Kidney epithelial cell (primary cell): ENCODE measurements at regions not wholly inside any gene's neighbourhood (a gene's known extent, or its start where the extent isn't known, plus 50 kb on each side); places are given as distances from the start of the nearest gene placed in this dataset.

Experiments used
- DNase-seq: peaks from one replicate; pipeline ENCODE4 v3.0.0-alpha.2; 2010; ENCODE audit warnings: low read depth
- H3K27me3 ChIP-seq: 2 replicates; pipeline ENCODE4 v1.6.0; 2011; ENCODE audit warnings: low read length; ENCODE audit not compliant: control insufficient read depth, insufficient read depth
- H3K36me3 ChIP-seq: 2 replicates; pipeline ENCODE4 v1.5.1; 2011; ENCODE audit warnings: low read length; ENCODE audit not compliant: control insufficient read depth, insufficient read depth
- H3K4me3 ChIP-seq: 2 replicates; pipeline ENCODE4 v1.5.1; 2011; ENCODE audit warnings: low read depth, mild to moderate bottlenecking, control low read depth, low read length
- TF ChIP-seq, protein P1 (sequence below): IDR thresholded peaks from 2 replicates; pipeline ENCODE4 v1.5.1; 2011; ENCODE audit warnings: mild to moderate bottlenecking, moderate library complexity, low read length, control low read depth, inconsistent platforms; ENCODE audit not compliant: insufficient read depth, poor library complexity, severe bottlenecking

DNA sequence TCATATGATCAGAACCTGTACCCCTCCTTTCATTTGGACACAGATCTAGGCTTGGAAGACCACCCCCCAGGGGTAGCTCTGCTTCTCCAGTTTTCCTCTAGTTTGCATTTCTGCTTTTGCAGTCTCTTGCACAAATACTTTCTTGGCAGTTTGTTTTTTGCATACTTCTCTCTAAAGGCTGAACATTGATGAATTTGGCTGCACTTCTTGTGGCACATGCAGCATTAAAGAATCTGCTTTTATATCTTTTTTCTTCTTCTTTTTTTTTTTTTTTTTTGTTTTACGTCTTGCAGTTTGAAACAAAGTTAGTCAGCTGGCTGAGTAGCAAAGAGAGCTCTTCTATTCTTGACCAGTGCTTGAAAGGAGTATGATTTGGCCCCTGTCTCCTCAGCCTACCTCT lies 273.0 kb downstream of the GLUD2 start:
- Histone ChIP-seq H3K36me3 (no peaks in the 10 kb centered on the region), H3K27me3 (no peaks in the 10 kb centered on the region), H3K4me3 (no peak overlapping the region)
- TF ChIP-seq, protein P1, sequence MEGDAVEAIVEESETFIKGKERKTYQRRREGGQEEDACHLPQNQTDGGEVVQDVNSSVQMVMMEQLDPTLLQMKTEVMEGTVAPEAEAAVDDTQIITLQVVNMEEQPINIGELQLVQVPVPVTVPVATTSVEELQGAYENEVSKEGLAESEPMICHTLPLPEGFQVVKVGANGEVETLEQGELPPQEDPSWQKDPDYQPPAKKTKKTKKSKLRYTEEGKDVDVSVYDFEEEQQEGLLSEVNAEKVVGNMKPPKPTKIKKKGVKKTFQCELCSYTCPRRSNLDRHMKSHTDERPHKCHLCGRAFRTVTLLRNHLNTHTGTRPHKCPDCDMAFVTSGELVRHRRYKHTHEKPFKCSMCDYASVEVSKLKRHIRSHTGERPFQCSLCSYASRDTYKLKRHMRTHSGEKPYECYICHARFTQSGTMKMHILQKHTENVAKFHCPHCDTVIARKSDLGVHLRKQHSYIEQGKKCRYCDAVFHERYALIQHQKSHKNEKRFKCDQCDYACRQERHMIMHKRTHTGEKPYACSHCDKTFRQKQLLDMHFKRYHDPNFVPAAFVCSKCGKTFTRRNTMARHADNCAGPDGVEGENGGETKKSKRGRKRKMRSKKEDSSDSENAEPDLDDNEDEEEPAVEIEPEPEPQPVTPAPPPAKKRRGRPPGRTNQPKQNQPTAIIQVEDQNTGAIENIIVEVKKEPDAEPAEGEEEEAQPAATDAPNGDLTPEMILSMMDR: no peak
- DNase-seq: no peak

DNA sequence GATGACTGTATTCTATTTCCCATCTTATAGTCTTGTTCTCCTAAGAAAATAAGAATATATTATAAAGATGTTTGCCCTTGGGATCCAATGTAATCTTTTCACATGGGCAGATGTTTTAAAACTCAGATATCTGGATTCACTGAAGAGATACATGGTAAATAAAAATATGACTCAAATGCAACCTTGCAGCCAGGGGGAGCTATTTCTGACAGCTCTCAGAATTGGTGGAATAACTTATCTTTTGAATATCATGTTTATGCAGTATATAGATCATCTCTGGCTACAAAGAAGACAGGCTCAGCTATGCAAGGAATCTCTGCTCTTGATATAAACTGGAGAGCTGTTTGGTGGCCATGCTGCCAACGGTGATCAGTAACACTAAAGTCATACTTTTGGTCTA lies 274.7 kb downstream of the GLUD2 start:
- Histone ChIP-seq H3K4me3 (no peak overlapping the region), H3K27me3 (no peaks in the 10 kb centered on the region), H3K36me3 (no peaks in the 10 kb centered on the region)
- DNase-seq: no peak
- TF ChIP-seq, protein P1: peak; percentile 7

DNA sequence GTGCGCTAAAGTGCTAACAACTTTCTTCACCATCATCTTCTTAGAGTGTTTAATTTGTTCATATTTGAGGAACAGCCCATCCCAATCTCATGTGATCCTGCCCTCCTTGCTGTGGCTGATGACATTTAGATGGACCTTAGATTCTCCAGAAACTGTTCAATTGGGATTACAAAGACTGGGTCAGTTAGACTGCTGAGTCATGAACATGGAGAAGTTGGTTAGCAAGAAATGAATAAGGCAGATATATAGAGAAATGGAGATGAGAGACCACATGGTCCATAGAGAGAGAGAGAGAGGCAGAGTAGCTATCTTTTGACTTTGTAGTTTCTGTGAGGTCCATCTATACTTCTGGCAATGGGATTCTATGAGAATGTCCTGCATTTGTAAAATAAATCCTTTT lies 275.9 kb downstream of the GLUD2 start:
- DNase-seq: no peak
- no peaks in the 10 kb centered on the region for H3K27me3 ChIP-seq
- H3K36me3 ChIP-seq: no peaks in the 10 kb centered on the region
- no peak overlapping the region for H3K4me3 ChIP-seq
- TF ChIP-seq, protein P1: no peak

DNA sequence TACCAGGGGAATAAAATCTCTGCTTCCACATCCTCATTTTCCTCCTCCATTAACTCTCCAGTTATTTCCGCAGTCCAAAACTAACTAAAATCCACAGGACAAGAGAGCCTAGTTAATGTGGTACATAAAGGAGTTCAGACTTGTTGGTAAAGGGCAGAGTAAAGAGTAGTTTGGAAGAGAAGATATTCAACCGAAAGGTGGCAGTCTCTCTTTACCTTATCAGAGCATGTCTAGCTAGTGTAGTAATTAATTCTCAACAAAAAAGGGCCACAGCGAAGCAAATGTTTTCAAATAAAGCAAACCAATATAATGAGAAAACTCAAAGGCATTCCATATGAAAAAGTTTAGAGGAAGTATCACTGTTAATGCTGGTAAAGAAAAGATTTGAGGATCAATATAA lies 286.5 kb downstream of the GLUD2 start:
- no peaks in the 10 kb centered on the region for H3K27me3 ChIP-seq
- TF ChIP-seq, protein P1: no peak
- no peaks in the 10 kb centered on the region for H3K36me3 ChIP-seq
- H3K4me3 ChIP-seq: no peak overlapping the region
- no peak for DNase-seq

DNA sequence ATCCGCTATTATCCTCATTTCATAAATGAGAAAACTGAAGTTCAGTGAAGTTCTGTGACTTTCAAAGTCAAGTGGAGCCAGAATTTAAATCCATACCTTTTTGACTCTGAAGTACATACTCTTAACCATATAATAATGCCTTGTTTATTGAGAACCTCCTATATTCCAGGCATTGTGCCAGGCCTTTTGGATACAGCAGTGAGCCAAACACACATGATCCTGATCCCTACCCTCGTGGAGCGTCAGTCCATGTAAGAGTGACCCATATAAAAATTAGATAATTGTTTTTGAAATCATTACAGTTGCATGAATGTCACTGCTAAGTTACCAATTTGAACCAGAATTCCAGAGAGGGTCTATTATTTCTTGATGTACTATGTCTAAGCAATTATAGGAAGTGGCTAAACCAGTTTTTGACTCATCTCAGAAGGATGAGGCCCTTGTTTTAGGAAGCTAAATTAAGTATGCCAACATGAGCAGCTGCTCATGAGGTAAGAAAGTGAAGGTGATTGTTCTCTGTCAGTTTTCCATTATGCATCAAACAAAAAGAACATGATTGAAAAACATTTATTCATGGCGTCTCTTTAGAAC lies 289.5 kb downstream of the GLUD2 start:
- Histone ChIP-seq H3K36me3 (no peaks in the 10 kb centered on the region), H3K4me3 (no peak overlapping the region), H3K27me3 (no peaks in the 10 kb centered on the region)
- no peak for DNase-seq
- TF ChIP-seq, protein P1: no peak

DNA sequence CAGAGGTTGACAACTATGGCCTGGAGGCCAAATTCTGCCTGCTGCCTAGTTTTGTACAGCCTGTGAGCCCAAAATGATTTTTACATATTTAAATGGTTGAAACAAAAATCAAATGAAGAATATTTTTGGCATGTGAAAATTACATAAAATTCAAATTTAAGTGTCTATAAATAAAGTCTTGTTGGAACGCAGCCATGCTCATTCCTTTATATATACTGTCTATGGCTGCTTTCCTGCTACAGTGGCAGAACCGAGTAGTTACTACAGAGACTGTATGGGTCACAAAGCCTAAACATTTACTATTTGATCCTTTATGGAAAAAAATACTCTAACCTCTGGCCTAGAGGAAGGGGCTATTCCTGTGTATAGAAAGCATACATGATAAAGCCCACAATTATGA lies 290.4 kb downstream of the GLUD2 start:
- Histone ChIP-seq H3K27me3 (no peaks in the 10 kb centered on the region), H3K36me3 (no peaks in the 10 kb centered on the region), H3K4me3 (no peak overlapping the region)
- TF ChIP-seq, protein P1: no peak
- DNase-seq: no peak
